ENCODE measurements at regions not wholly inside any gene's neighbourhood (a gene's known extent, or its start where the extent isn't known, plus 50 kb on each side); places are given as distances from the start of the nearest gene placed in this dataset.

- Histone ChIP-seq H3K27me3 (ENCODE audit: insufficient read depth, poor library complexity, severe bottlenecking) (no peaks in the 10 kb centered on the region), H3K27ac (replicated peaks) (no peak overlapping the region), H3K4me3 (replicated peaks; ENCODE audit: insufficient read depth, low read length) (no peak overlapping the region)
- DNase-seq (ENCODE audit: low read depth in 1 of 2, low spot score in 1 of 2), result no peak
- TF ChIP-seq POLR2AphosphoS5 (IDR thresholded peaks at IDR 0.05; ENCODE audit: low read depth), result no peak
- TF ChIP-seq REST (IDR thresholded peaks at IDR 0.05; ENCODE audit: insufficient replicate concordance, low read depth), result no peak
- TF ChIP-seq SPI1 (IDR thresholded peaks at IDR 0.05; ENCODE audit: borderline replicate concordance, low read depth), result no peak
- TF ChIP-seq CTCF (IDR thresholded peaks at IDR 0.05; ENCODE audit: insufficient read depth, low read length), result no peak
- no peak for TF ChIP-seq GABPA (IDR thresholded peaks at IDR 0.05; ENCODE audit: low read depth)
These were observed 404.9 kb upstream of the MMS22L start for GRCh38 chr6:97687916-97688315.

GRCh38 chr6:97689078-97689754, 406.2 kb upstream of the MMS22L start:
- no peak for TF ChIP-seq SPI1 (IDR thresholded peaks at IDR 0.05; ENCODE audit: borderline replicate concordance, low read depth)
- no peak for TF ChIP-seq REST (IDR thresholded peaks at IDR 0.05; ENCODE audit: insufficient replicate concordance, low read depth)
- no peak for TF ChIP-seq GABPA (IDR thresholded peaks at IDR 0.05; ENCODE audit: low read depth)
- TF ChIP-seq POLR2AphosphoS5 (IDR thresholded peaks at IDR 0.05; ENCODE audit: low read depth), result no peak
- TF ChIP-seq CTCF (IDR thresholded peaks at IDR 0.05; ENCODE audit: insufficient read depth, low read length), result no peak
- DNase-seq (ENCODE audit: low read depth in 1 of 2, low spot score in 1 of 2), result no peak

GRCh38 chr6:97697456-97697855, 414.4 kb upstream of the MMS22L start:
- Histone ChIP-seq H3K27me3 (ENCODE audit: insufficient read depth, poor library complexity, severe bottlenecking) (no peaks in the 10 kb centered on the region), H3K27ac (replicated peaks) (no peak overlapping the region), H3K4me3 (replicated peaks; ENCODE audit: insufficient read depth, low read length) (no peak overlapping the region)
- DNase-seq (ENCODE audit: low read depth in 1 of 2, low spot score in 1 of 2), result no peak
- TF ChIP-seq REST (IDR thresholded peaks at IDR 0.05; ENCODE audit: insufficient replicate concordance, low read depth) (no peak), CTCF (IDR thresholded peaks at IDR 0.05; ENCODE audit: insufficient read depth, low read length) (no peak), POLR2AphosphoS5 (IDR thresholded peaks at IDR 0.05; ENCODE audit: low read depth) (no peak), SPI1 (IDR thresholded peaks at IDR 0.05; ENCODE audit: borderline replicate concordance, low read depth) (no peak), GABPA (IDR thresholded peaks at IDR 0.05; ENCODE audit: low read depth) (no peak)

More at GRCh38 chr6:97689078-97689754, 406.2 kb upstream of the MMS22L start:
- Histone ChIP-seq H3K27me3 (ENCODE audit: insufficient read depth, poor library complexity, severe bottlenecking) (no peaks in the 10 kb centered on the region), H3K4me3 (replicated peaks; ENCODE audit: insufficient read depth, low read length) (no peak overlapping the region), H3K27ac (replicated peaks) (no peak overlapping the region)

Measured in HL-60 (cell line).